ENCODE measurements at regions not wholly inside any gene's neighbourhood (a gene's known extent, or its start where the extent isn't known, plus 50 kb on each side); places are given as distances from the start of the nearest gene placed in this dataset.
"Not testable (repeated sequence)": the region's sequence is repeated elsewhere in the genome, so short reads cannot be mapped to it uniquely, and the experiment has no call there.

- peaks cover 38% of the 10 kb centered on the region for H3K9me3 Mint-ChIP-seq
- H3K36me3 Mint-ChIP-seq (ENCODE audit: low read depth): peaks cover 9% of the 10 kb centered on the region
- DNase-seq (ENCODE audit: low spot score): no peak
- H3K4me1 Mint-ChIP-seq (ENCODE audit: low read depth): no peaks in the 10 kb centered on the region
- peaks cover 3% of the 10 kb centered on the region for H3K27me3 Mint-ChIP-seq (ENCODE audit: insufficient read depth)
- H3K4me3 Mint-ChIP-seq: no peak overlapping the region
- intact Hi-C loops (cut with micrococcal nuclease): no loop called here
- H3K27ac Mint-ChIP-seq: no peak overlapping the region
Observed at GRCh38 chr6:158903801-158904200, 84.6 kb upstream of the EZR start.

GRCh38 chr6:158900663-158901312 is 81.6 kb upstream of the EZR start:
- H3K36me3 Mint-ChIP-seq (ENCODE audit: low read depth): peaks cover 6% of the 10 kb centered on the region
- H3K27me3 Mint-ChIP-seq (ENCODE audit: insufficient read depth): no peaks in the 10 kb centered on the region
- no peak for DNase-seq (ENCODE audit: low spot score)
- no peak overlapping the region for H3K4me3 Mint-ChIP-seq
- no peak overlapping the region for H3K27ac Mint-ChIP-seq
- H3K9me3 Mint-ChIP-seq: peaks cover 19% of the 10 kb centered on the region
- H3K4me1 Mint-ChIP-seq (ENCODE audit: low read depth): no peaks in the 10 kb centered on the region
- intact Hi-C loops (cut with micrococcal nuclease): no loop called here

- intact Hi-C loops (cut with micrococcal nuclease): no loop called here
- no peaks in the 10 kb centered on the region for H3K27me3 Mint-ChIP-seq (ENCODE audit: insufficient read depth)
- H3K27ac Mint-ChIP-seq: no peak overlapping the region
- peaks cover 2% of the 10 kb centered on the region for H3K36me3 Mint-ChIP-seq (ENCODE audit: low read depth)
- H3K9me3 Mint-ChIP-seq: no peaks in the 10 kb centered on the region
- no peaks in the 10 kb centered on the region for H3K4me1 Mint-ChIP-seq (ENCODE audit: low read depth)
- H3K4me3 Mint-ChIP-seq: no peak overlapping the region
- DNase-seq (ENCODE audit: low spot score): no peak
Observed at GRCh38 chr6:158897236-158897635, 78.1 kb upstream of the EZR start.

GRCh38 chr6:158895661-158896060 is 76.5 kb upstream of the EZR start:
- H3K4me3 Mint-ChIP-seq: no peak overlapping the region

GRCh38 chr6:158894193-158894592 is 75.0 kb upstream of the EZR start:
- Mint-ChIP-seq H3K4me3 (no peak overlapping the region), H3K9me3 (no peaks in the 10 kb centered on the region), H3K36me3 (ENCODE audit: low read depth) (no peaks in the 10 kb centered on the region), H3K27ac (no peak overlapping the region), H3K27me3 (ENCODE audit: insufficient read depth) (no peaks in the 10 kb centered on the region), H3K4me1 (ENCODE audit: low read depth) (no peaks in the 10 kb centered on the region)
- intact Hi-C loops (cut with micrococcal nuclease): no loop called here
- DNase-seq (ENCODE audit: low spot score): no peak

More at GRCh38 chr6:158895661-158896060, 76.5 kb upstream of the EZR start:
- intact Hi-C loops (cut with micrococcal nuclease): no loop called here
- H3K4me1 Mint-ChIP-seq (ENCODE audit: low read depth): no peaks in the 10 kb centered on the region
- H3K36me3 Mint-ChIP-seq (ENCODE audit: low read depth): peaks cover 2% of the 10 kb centered on the region
- H3K27ac Mint-ChIP-seq: no peak overlapping the region
- H3K9me3 Mint-ChIP-seq: no peaks in the 10 kb centered on the region
- H3K27me3 Mint-ChIP-seq (ENCODE audit: insufficient read depth): no peaks in the 10 kb centered on the region
- no peak for DNase-seq (ENCODE audit: low spot score)

DNA sequence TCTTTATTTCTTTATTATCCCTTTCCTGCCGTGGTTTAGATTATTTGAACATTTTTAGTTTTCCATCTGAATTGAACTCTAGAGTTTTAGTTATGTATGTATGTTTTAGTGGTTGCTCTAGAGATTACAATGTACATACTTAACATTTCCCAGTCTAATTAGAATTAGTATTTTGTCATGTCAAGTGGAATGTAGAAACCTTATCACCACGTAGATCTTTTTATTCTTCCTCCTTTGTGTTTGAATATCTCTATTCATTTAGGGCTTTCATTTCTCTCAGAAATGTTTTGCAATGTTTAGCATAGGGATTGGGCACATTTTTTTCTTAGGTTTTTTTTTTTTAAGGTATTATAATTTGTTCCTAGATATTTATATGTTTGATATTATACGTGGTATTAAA is 73.1 kb upstream of the EZR start:
- Mint-ChIP-seq H3K4me1 (ENCODE audit: low read depth) (no peaks in the 10 kb centered on the region), H3K27me3 (ENCODE audit: insufficient read depth) (peaks cover 5% of the 10 kb centered on the region), H3K9me3 (no peaks in the 10 kb centered on the region), H3K36me3 (ENCODE audit: low read depth) (no peaks in the 10 kb centered on the region), H3K4me3 (no peak overlapping the region), H3K27ac (no peak overlapping the region)
- DNase-seq (ENCODE audit: low spot score): no peak
- intact Hi-C loops (cut with micrococcal nuclease): no loop called here

DNA sequence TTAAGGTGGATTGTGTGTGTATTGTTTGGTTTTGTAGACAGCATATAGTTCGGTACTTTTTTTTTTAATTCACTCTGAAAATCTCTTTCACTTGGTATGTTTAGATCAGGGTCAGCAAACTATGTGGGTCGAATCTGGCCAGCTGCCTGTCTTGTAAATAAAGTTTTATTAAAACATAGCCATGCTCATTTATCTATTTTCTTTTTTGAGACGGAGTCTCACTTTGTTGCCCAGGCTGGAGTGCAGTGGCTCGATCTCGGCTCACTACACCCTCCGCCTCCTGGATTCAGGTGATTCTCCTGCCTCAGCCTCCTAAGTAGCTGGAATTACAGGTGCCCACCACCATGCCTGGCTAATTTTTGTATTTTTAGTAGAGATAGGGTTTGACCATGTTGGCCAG is 72.4 kb upstream of the EZR start:
- H3K27ac Mint-ChIP-seq; H3K4me1 Mint-ChIP-seq (ENCODE audit: low read depth); H3K4me3 Mint-ChIP-seq; DNase-seq (ENCODE audit: low spot score); H3K36me3 Mint-ChIP-seq (ENCODE audit: low read depth); H3K9me3 Mint-ChIP-seq; H3K27me3 Mint-ChIP-seq (ENCODE audit: insufficient read depth); intact Hi-C loops (cut with micrococcal nuclease): not testable (repeated sequence)

DNA sequence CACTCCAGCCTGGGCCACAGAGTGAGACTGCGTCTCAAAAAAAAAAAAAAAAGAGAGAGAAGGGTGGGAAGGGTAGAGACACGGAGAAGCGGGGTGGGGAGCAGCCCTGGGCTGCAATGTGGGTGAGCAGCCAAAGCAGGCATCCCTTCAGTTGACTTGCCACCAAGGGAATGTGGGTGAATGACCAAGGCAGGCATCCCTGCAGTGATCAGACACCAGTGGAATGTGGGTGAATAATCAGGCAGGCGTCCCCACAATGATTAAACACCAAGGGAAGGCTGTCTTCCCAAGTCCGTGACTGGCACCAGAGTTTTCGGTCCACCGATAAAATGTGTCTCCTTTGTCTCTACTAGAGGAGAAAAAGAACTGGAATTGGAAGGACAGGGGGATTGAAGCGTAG is 69.0 kb upstream of the EZR start:
- intact Hi-C loops (cut with micrococcal nuclease); H3K4me3 Mint-ChIP-seq; DNase-seq (ENCODE audit: low spot score); H3K27ac Mint-ChIP-seq; H3K9me3 Mint-ChIP-seq; H3K4me1 Mint-ChIP-seq (ENCODE audit: low read depth); H3K36me3 Mint-ChIP-seq (ENCODE audit: low read depth); H3K27me3 Mint-ChIP-seq (ENCODE audit: insufficient read depth): not testable (repeated sequence)

- H3K27ac Mint-ChIP-seq; DNase-seq (ENCODE audit: low spot score); H3K27me3 Mint-ChIP-seq (ENCODE audit: insufficient read depth); H3K4me1 Mint-ChIP-seq (ENCODE audit: low read depth); H3K36me3 Mint-ChIP-seq (ENCODE audit: low read depth); H3K9me3 Mint-ChIP-seq; H3K4me3 Mint-ChIP-seq; intact Hi-C loops (cut with micrococcal nuclease): not testable (repeated sequence)
Observed at GRCh38 chr6:158886346-158886977, 67.3 kb upstream of the EZR start.

GRCh38 chr6:158881884-158882283 is 62.7 kb upstream of the EZR start:
- H3K4me1 Mint-ChIP-seq (ENCODE audit: low read depth): peaks cover 12% of the 10 kb centered on the region
- H3K4me3 Mint-ChIP-seq; DNase-seq (ENCODE audit: low spot score); H3K27me3 Mint-ChIP-seq (ENCODE audit: insufficient read depth); H3K27ac Mint-ChIP-seq; H3K36me3 Mint-ChIP-seq (ENCODE audit: low read depth); intact Hi-C loops (cut with micrococcal nuclease); H3K9me3 Mint-ChIP-seq: not testable (repeated sequence)

GRCh38 chr6:158881276-158881675 is 62.1 kb upstream of the EZR start:
- H3K27me3 Mint-ChIP-seq (ENCODE audit: insufficient read depth); DNase-seq (ENCODE audit: low spot score); intact Hi-C loops (cut with micrococcal nuclease); H3K4me3 Mint-ChIP-seq; H3K27ac Mint-ChIP-seq; H3K36me3 Mint-ChIP-seq (ENCODE audit: low read depth); H3K9me3 Mint-ChIP-seq: not testable (repeated sequence)
- peaks cover 12% of the 10 kb centered on the region for H3K4me1 Mint-ChIP-seq (ENCODE audit: low read depth)

DNA sequence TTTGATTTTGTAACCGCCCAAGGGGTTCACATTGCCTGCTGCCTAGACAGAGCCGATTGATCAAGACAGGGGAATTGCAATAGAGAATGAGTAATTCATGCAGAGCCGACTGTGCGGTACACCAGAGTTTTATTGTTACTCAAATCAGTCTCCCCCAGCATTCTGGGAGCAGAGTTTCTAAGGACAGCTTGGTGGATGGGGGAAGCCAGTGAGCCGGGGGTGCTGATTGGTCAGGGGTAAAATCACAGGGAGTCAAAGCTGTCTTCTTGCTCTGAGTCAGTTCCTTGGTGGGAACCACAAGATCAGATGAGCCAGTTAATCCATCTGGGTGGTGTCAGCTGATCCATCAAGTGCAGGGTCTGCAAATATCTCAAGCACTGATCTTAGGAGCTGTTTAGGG is 60.0 kb upstream of the EZR start:
- intact Hi-C loops (cut with micrococcal nuclease): loop anchor here (1.0 kb wide), 2 partner anchors 9 to 26 kb away; no protein-coding TSS in a partner anchor

GRCh38 chr6:158877716-158878115 is 58.5 kb upstream of the EZR start:
- no peak overlapping the region for H3K27ac Mint-ChIP-seq
- peaks cover 6% of the 10 kb centered on the region for H3K9me3 Mint-ChIP-seq
- H3K4me3 Mint-ChIP-seq: no peak overlapping the region
- peaks cover 12% of the 10 kb centered on the region for H3K4me1 Mint-ChIP-seq (ENCODE audit: low read depth)
- intact Hi-C loops (cut with micrococcal nuclease): no loop called here
- no peak for DNase-seq (ENCODE audit: low spot score)
- peaks cover 1% of the 10 kb centered on the region for H3K36me3 Mint-ChIP-seq (ENCODE audit: low read depth)
- H3K27me3 Mint-ChIP-seq (ENCODE audit: insufficient read depth): peaks cover 5% of the 10 kb centered on the region

More for the DNA sequence above, 60.0 kb upstream of the EZR start:
- no peak overlapping the region for H3K4me3 Mint-ChIP-seq
- DNase-seq (ENCODE audit: low spot score): peak; percentile 34
- H3K27me3 Mint-ChIP-seq (ENCODE audit: insufficient read depth): peaks cover 1% of the 10 kb centered on the region
- H3K27ac Mint-ChIP-seq: no peak overlapping the region
- peaks cover 6% of the 10 kb centered on the region for H3K9me3 Mint-ChIP-seq
- peaks cover 12% of the 10 kb centered on the region for H3K4me1 Mint-ChIP-seq (ENCODE audit: low read depth)
- peaks cover 1% of the 10 kb centered on the region for H3K36me3 Mint-ChIP-seq (ENCODE audit: low read depth)
